Breast epithelium (tissue), 3 donors: ENCODE measurements at regions not wholly inside any gene's neighbourhood (a gene's known extent, or its start where the extent isn't known, plus 50 kb on each side); places are given as distances from the start of the nearest gene placed in this dataset.

ENCODE experiments used
- CTCF ChIP-seq, 3 donors: fragments of 450-650 bp; IDR thresholded peaks; one replicate each; pipeline ENCODE4 v1.5.1; 2016 to 2017; ENCODE audit warnings: antibody characterized with exemption in 3 of 3, mild to moderate bottlenecking in 3 of 3, moderate library complexity in 3 of 3
- POLR2A ChIP-seq: fragments of 450-650 bp; IDR thresholded peaks from one replicate; pipeline ENCODE4 v1.6.1; 2016; ENCODE audit warnings: antibody characterized with exemption, mild to moderate bottlenecking, moderate library complexity

- TF ChIP-seq POLR2A (no peak), CTCF (IDR thresholded peaks at IDR 0.05) (peak; percentile 42 to 90 (median 82))
Observed at GRCh38 chr6:16964553-16965499, 137.0 kb upstream of the STMND1 start.
